ENCODE measurements at regions not wholly inside any gene's neighbourhood (a gene's known extent, or its start where the extent isn't known, plus 50 kb on each side); places are given as distances from the start of the nearest gene placed in this dataset.

DNA sequence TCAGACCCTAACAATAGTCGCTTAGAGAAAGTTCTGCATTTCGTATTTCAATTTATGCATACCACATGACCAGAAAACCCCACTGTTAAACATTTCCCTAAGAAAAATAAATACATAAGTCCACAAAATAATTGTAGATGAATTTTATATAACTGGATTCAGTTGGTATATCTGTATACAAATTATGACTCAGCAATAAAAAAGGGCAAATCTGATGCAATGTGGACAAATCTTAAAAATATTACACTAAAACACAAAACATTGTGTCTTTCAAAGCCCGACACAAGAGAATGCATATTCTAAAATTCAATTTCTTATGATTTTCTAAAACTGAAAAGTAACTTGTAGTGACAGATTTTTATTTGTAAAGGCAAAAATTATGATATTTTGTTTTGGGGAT, 1005.0 kb downstream of the EFNB2 start:
- DNase-seq (ENCODE audit: low spot score in 2 of 2, unreplicated experiment in 2 of 2) = no peak
- peaks cover 15% of the 10 kb centered on the region for H3K9me3 Mint-ChIP-seq
- TF ChIP-seq, protein P1, sequence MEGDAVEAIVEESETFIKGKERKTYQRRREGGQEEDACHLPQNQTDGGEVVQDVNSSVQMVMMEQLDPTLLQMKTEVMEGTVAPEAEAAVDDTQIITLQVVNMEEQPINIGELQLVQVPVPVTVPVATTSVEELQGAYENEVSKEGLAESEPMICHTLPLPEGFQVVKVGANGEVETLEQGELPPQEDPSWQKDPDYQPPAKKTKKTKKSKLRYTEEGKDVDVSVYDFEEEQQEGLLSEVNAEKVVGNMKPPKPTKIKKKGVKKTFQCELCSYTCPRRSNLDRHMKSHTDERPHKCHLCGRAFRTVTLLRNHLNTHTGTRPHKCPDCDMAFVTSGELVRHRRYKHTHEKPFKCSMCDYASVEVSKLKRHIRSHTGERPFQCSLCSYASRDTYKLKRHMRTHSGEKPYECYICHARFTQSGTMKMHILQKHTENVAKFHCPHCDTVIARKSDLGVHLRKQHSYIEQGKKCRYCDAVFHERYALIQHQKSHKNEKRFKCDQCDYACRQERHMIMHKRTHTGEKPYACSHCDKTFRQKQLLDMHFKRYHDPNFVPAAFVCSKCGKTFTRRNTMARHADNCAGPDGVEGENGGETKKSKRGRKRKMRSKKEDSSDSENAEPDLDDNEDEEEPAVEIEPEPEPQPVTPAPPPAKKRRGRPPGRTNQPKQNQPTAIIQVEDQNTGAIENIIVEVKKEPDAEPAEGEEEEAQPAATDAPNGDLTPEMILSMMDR (IDR thresholded peaks at IDR 0.05; ENCODE audit: unreplicated experiment) = no peak
- no peaks in the 10 kb centered on the region for H3K4me1 Mint-ChIP-seq
- H3K36me3 Mint-ChIP-seq = no peaks in the 10 kb centered on the region
- H3K27ac Mint-ChIP-seq = no peak overlapping the region
- H3K4me3 Mint-ChIP-seq = no peak overlapping the region
- H3K27me3 Mint-ChIP-seq (ENCODE audit: low read depth) = no peaks in the 10 kb centered on the region

DNA sequence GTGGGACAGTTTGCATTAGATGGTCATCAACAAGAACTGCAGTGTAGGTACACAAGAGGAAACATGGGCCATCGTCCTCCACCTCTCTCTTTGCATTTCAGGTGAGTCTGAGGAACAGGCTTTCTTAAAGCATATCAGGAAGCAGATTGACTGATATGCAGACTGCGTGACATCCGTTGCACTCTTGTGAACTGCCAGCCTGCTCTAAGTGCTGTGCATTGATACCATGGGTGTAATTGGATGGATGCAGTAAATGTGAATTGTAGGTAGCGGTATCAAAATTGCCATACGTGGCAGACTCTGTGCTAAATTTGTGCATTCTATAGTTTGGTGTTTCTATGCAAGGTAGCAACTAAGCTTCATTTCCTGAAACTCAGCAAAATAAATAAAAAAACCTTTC, 1008.3 kb downstream of the EFNB2 start:
- peaks cover 14% of the 10 kb centered on the region for H3K9me3 Mint-ChIP-seq
- peaks cover 1% of the 10 kb centered on the region for H3K36me3 Mint-ChIP-seq
- no peak for DNase-seq (ENCODE audit: low spot score in 2 of 2, unreplicated experiment in 2 of 2)
- H3K27me3 Mint-ChIP-seq (ENCODE audit: low read depth) = no peaks in the 10 kb centered on the region
- H3K4me1 Mint-ChIP-seq = peaks cover 5% of the 10 kb centered on the region
- TF ChIP-seq, protein P1 (IDR thresholded peaks at IDR 0.05; ENCODE audit: unreplicated experiment) = no peak
- H3K4me3 Mint-ChIP-seq = no peak overlapping the region
- H3K27ac Mint-ChIP-seq = no peak overlapping the region

DNA sequence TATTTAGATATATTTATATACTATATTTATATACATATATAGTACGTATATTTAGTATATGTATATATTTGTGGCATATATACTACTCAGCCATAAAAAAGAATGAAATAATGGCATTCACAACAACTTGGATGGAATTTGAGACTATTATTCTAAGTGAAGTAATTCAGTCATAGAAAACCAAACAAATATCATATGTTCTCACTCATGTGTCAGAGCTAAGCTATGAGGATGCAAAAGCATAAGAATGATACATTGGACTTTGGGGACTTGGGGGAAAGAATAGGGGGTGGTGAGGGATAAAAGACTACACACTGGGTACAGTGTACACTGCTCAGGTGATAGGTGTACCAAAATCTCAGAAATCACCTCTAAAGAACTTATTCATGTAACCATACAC, 1015.7 kb downstream of the EFNB2 start:
- TF ChIP-seq, protein P1 (IDR thresholded peaks at IDR 0.05; ENCODE audit: unreplicated experiment) = no peak
- DNase-seq (ENCODE audit: low spot score in 2 of 2, unreplicated experiment in 2 of 2) = no peak

DNA sequence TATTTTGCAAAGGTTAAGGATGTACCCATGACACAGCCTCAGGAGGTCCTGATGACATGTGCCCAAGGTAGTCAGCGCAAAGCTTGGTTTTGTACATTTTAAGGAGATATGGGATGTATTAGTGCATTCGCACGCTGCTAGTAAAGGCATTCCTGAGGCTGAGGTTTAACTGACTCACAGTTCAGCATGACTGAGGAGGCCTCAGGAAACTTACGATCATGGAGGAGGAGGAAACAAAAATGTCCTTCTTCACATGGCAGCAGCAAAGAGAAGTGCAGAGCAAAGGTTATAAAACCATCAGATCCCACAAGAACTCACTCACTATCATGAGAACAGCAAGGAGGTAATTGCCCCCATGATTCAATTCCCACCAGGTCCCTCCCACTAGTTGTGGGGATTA, 1017.4 kb downstream of the EFNB2 start:
- no peak overlapping the region for H3K4me3 Mint-ChIP-seq
- DNase-seq (ENCODE audit: low spot score in 2 of 2, unreplicated experiment in 2 of 2) = no peak
- no peak overlapping the region for H3K27ac Mint-ChIP-seq
- peaks cover 7% of the 10 kb centered on the region for H3K4me1 Mint-ChIP-seq
- peaks cover 6% of the 10 kb centered on the region for H3K36me3 Mint-ChIP-seq
- H3K27me3 Mint-ChIP-seq (ENCODE audit: low read depth) = no peaks in the 10 kb centered on the region
- peaks cover 19% of the 10 kb centered on the region for H3K9me3 Mint-ChIP-seq
- TF ChIP-seq, protein P1 (IDR thresholded peaks at IDR 0.05; ENCODE audit: unreplicated experiment) = no peak

More for the DNA sequence above, 1015.7 kb downstream of the EFNB2 start:
- no peak overlapping the region for H3K27ac Mint-ChIP-seq
- H3K9me3 Mint-ChIP-seq = peaks cover 20% of the 10 kb centered on the region
- no peaks in the 10 kb centered on the region for H3K27me3 Mint-ChIP-seq (ENCODE audit: low read depth)
- H3K4me3 Mint-ChIP-seq = no peak overlapping the region
- H3K4me1 Mint-ChIP-seq = peaks cover 12% of the 10 kb centered on the region
- peaks cover 6% of the 10 kb centered on the region for H3K36me3 Mint-ChIP-seq

DNA sequence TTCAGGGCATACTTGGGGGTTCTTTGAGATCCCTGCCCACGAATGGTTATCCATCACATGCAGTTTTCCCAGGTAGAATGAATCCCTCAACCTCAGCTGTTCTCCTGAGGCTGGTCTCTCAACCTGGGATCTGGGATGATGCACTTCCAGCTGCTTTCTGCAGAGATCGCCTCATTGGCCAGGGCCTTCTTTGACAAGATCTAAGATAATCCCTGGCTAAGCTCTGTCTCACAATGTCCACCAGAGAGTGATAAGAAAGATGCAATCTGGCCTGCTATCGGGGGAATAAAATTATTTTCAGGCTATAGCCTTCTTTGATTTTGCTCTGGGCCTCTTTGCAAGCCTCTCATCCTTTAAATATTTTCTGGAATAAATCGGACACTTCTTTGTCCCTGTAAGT, 1021.1 kb downstream of the EFNB2 start:
- H3K9me3 Mint-ChIP-seq = peaks cover 9% of the 10 kb centered on the region
- TF ChIP-seq, protein P1 (IDR thresholded peaks at IDR 0.05; ENCODE audit: unreplicated experiment) = no peak
- peaks cover 3% of the 10 kb centered on the region for H3K36me3 Mint-ChIP-seq
- DNase-seq (ENCODE audit: low spot score in 2 of 2, unreplicated experiment in 2 of 2) = no peak
- peaks cover 21% of the 10 kb centered on the region for H3K4me1 Mint-ChIP-seq
- H3K27ac Mint-ChIP-seq = no peak overlapping the region
- H3K27me3 Mint-ChIP-seq (ENCODE audit: low read depth) = no peaks in the 10 kb centered on the region
- H3K4me3 Mint-ChIP-seq = no peak overlapping the region

DNA sequence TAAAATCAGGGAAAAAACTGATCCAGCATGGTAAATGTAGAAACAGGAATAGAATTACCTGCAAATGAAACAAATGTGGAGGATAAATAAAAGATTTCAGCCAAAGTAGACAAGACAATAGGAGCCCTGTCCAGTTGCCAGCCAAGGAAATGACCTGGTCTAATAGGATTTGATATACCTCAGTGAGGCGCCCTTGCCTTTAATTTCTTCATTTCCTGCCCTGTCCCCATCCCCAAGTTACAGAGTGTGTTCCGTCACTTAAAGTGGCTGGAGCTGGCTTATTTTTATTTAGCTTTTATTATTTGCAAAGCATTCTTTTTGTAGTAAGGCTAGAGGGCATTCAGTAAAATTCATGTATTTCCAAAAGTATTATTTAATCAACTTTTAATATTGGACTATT, 1022.0 kb downstream of the EFNB2 start:
- H3K36me3 Mint-ChIP-seq = peaks cover 3% of the 10 kb centered on the region
- no peak overlapping the region for H3K27ac Mint-ChIP-seq
- peaks cover 9% of the 10 kb centered on the region for H3K9me3 Mint-ChIP-seq
- H3K4me1 Mint-ChIP-seq = peaks cover 21% of the 10 kb centered on the region
- DNase-seq (ENCODE audit: low spot score in 2 of 2, unreplicated experiment in 2 of 2) = no peak
- TF ChIP-seq, protein P1 (IDR thresholded peaks at IDR 0.05; ENCODE audit: unreplicated experiment) = no peak
- no peaks in the 10 kb centered on the region for H3K27me3 Mint-ChIP-seq (ENCODE audit: low read depth)
- no peak overlapping the region for H3K4me3 Mint-ChIP-seq
